Nephron (organoid): ENCODE measurements at regions not wholly inside any gene's neighbourhood (a gene's known extent, or its start where the extent isn't known, plus 50 kb on each side); places are given as distances from the start of the nearest gene placed in this dataset.
A peak's percentile ranks its signal among the peaks of the same experiment; 100 is the strongest.

Experiments used
- H3K27ac Mint-ChIP-seq, 3 experiments: 2 replicates each; pipeline ENCODE4 v1.8.0; 2020; ENCODE audit warnings: mixed read lengths in 3 of 3, mild to moderate bottlenecking in 2 of 3, moderate library complexity in 1 of 3
- H3K27me3 Mint-ChIP-seq: 2 replicates; pipeline ENCODE4 v1.8.0; 2021; ENCODE audit warnings: low read depth, mild to moderate bottlenecking, moderate library complexity, mixed read lengths
- H3K36me3 Mint-ChIP-seq: 2 replicates; pipeline ENCODE4 v1.8.0; 2020; ENCODE audit warnings: low read depth, mixed read lengths
- H3K4me1 Mint-ChIP-seq: 2 replicates; pipeline ENCODE4 v1.8.0; 2020; ENCODE audit warnings: mixed read lengths
- H3K4me3 Mint-ChIP-seq, 3 experiments: 2 replicates each; pipeline ENCODE4 v1.8.0; 2020; ENCODE audit warnings: mild to moderate bottlenecking in 3 of 3, mixed read lengths in 3 of 3, moderate library complexity in 2 of 3
- H3K9me3 Mint-ChIP-seq: 2 replicates; pipeline ENCODE4 v1.8.0; 2020; ENCODE audit warnings: mixed read lengths
- TF ChIP-seq, protein P1 (sequence below), 3 experiments: fragments of 200-600 bp; sonication (generic); IDR thresholded peaks; one replicate each; pipeline ENCODE4 v1.5.0; 2021; ENCODE audit warnings: antibody characterized with exemption in 3 of 3; ENCODE audit not compliant: unreplicated experiment in 3 of 3

DNA sequence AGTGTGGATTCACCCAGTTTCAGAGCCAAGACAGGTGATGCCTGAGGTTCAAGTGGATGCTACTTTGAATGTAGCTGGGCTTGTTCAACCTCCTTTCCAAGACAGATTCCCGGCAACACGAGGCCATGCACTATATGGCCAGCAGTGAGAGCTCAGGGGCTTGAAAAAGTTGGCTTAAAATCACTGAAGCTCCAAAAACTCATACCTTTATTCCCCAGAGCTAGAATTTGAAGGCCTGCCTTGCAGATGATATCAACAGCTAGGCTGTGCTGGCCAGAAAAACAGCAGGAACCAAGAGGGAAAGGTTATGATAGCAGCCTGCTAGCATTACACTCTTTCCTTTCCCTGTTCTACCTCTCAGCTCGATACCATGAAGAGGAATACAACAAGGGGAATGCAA is 120.2 kb upstream of the DAB2 start:
- Mint-ChIP-seq H3K27ac (no peak overlapping the region), H3K4me3 (no peak overlapping the region), H3K9me3 (no peaks in the 10 kb centered on the region), H3K4me1 (peaks cover 28% of the 10 kb centered on the region), H3K27me3 (no peaks in the 10 kb centered on the region), H3K36me3 (no peaks in the 10 kb centered on the region)
- TF ChIP-seq, protein P1, sequence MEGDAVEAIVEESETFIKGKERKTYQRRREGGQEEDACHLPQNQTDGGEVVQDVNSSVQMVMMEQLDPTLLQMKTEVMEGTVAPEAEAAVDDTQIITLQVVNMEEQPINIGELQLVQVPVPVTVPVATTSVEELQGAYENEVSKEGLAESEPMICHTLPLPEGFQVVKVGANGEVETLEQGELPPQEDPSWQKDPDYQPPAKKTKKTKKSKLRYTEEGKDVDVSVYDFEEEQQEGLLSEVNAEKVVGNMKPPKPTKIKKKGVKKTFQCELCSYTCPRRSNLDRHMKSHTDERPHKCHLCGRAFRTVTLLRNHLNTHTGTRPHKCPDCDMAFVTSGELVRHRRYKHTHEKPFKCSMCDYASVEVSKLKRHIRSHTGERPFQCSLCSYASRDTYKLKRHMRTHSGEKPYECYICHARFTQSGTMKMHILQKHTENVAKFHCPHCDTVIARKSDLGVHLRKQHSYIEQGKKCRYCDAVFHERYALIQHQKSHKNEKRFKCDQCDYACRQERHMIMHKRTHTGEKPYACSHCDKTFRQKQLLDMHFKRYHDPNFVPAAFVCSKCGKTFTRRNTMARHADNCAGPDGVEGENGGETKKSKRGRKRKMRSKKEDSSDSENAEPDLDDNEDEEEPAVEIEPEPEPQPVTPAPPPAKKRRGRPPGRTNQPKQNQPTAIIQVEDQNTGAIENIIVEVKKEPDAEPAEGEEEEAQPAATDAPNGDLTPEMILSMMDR (IDR thresholded peaks at IDR 0.05; ENCODE audit: unreplicated experiment in 3 of 3), result no peak

GRCh38 chr5:39543335-39543734 is 118.6 kb upstream of the DAB2 start:
- peaks cover 17% of the 10 kb centered on the region for H3K4me1 Mint-ChIP-seq
- H3K9me3 Mint-ChIP-seq, result no peaks in the 10 kb centered on the region
- H3K27me3 Mint-ChIP-seq, result no peaks in the 10 kb centered on the region
- TF ChIP-seq, protein P1 (IDR thresholded peaks at IDR 0.05; ENCODE audit: unreplicated experiment in 3 of 3), result no peak
- H3K4me3 Mint-ChIP-seq, result no peak overlapping the region
- H3K36me3 Mint-ChIP-seq, result no peaks in the 10 kb centered on the region
- no peak overlapping the region for H3K27ac Mint-ChIP-seq

- H3K9me3 Mint-ChIP-seq, result no peaks in the 10 kb centered on the region
- no peak overlapping the region for H3K4me3 Mint-ChIP-seq
- H3K27me3 Mint-ChIP-seq, result no peaks in the 10 kb centered on the region
- H3K27ac Mint-ChIP-seq, result peak overlapping the region in 1 of 3 experiments; percentile 15
- TF ChIP-seq, protein P1 (IDR thresholded peaks at IDR 0.05; ENCODE audit: unreplicated experiment in 3 of 3), result no peak
- H3K36me3 Mint-ChIP-seq, result no peaks in the 10 kb centered on the region
- peaks cover 10% of the 10 kb centered on the region for H3K4me1 Mint-ChIP-seq
Observed at GRCh38 chr5:39542511-39543285, 117.9 kb upstream of the DAB2 start.

- H3K4me1 Mint-ChIP-seq, result peaks cover 3% of the 10 kb centered on the region
- H3K36me3 Mint-ChIP-seq, result no peaks in the 10 kb centered on the region
- no peak overlapping the region for H3K27ac Mint-ChIP-seq
- TF ChIP-seq, protein P1 (IDR thresholded peaks at IDR 0.05; ENCODE audit: unreplicated experiment in 3 of 3), result no peak
- H3K4me3 Mint-ChIP-seq, result no peak overlapping the region
- no peaks in the 10 kb centered on the region for H3K9me3 Mint-ChIP-seq
- no peaks in the 10 kb centered on the region for H3K27me3 Mint-ChIP-seq
Observed at GRCh38 chr5:39541920-39542319, 117.1 kb upstream of the DAB2 start.

GRCh38 chr5:39539470-39539869 is 114.7 kb upstream of the DAB2 start:
- Mint-ChIP-seq H3K27me3 (no peaks in the 10 kb centered on the region), H3K27ac (no peak overlapping the region), H3K36me3 (no peaks in the 10 kb centered on the region), H3K9me3 (no peaks in the 10 kb centered on the region), H3K4me1 (no peaks in the 10 kb centered on the region), H3K4me3 (no peak overlapping the region)
- TF ChIP-seq, protein P1 (IDR thresholded peaks at IDR 0.05; ENCODE audit: unreplicated experiment in 3 of 3), result no peak

GRCh38 chr5:39534690-39535089 is 109.9 kb upstream of the DAB2 start:
- TF ChIP-seq, protein P1 (IDR thresholded peaks at IDR 0.05; ENCODE audit: unreplicated experiment in 3 of 3), result no peak
- Mint-ChIP-seq H3K27me3 (no peaks in the 10 kb centered on the region), H3K36me3 (no peaks in the 10 kb centered on the region), H3K4me3 (no peak overlapping the region), H3K9me3 (no peaks in the 10 kb centered on the region), H3K4me1 (no peaks in the 10 kb centered on the region), H3K27ac (no peak overlapping the region)
